NOMO-1 treated with dmso at 0.1 percent for 144 hours (cell line): ENCODE measurements at regions not wholly inside any gene's neighbourhood (a gene's known extent, or its start where the extent isn't known, plus 50 kb on each side); places are given as distances from the start of the nearest gene placed in this dataset.
"Not testable (repeated sequence)": the region's sequence is repeated elsewhere in the genome, so short reads cannot be mapped to it uniquely, and the experiment has no call there.

Source experiments
- DNase-seq: peaks from one replicate; lab custom pipeline; 2025; ENCODE audit not compliant: unreplicated experiment; lab: John Stamatoyannopoulos, UW

DNA sequence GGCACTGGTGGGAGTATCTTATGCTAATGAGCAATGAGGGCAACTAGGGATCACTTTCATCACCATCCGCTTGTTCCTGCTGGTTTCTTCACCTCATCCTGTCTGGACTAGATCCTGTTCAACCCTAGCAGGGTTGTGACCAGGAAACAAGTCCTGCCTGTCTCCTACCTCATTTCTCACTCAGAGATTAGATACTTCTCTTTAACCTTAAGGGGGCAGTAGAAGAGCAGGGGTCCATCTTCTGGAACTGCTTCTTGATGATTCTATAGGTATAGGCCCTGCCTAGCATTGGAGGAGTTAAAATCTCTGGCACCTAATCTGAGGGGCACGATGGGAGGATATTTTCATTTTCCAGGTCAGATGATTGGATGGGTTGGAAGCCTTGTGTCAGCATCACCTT is 415.5 kb downstream of the TGIF2LX start:
- DNase-seq: not testable (repeated sequence)

DNA sequence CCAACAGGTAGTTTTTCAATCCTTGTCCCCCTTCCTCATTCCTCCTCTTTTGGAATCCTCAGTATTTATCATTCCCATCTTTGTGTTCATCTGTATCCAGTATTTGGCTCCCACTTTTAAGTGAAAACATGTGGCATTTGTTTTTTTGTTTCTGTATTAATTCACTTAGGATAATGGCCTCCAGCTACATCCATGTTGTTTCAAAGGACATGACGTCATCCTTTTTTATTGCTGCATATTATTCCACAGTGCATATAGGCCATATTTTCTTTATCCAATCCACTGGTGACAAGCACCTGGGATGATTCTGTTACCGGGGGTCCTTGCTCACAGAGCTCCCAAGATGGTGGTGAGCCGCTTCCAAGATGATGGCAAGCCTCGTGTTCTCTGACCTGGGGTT is 447.9 kb downstream of the TGIF2LX start:
- not testable (repeated sequence) for DNase-seq

DNA sequence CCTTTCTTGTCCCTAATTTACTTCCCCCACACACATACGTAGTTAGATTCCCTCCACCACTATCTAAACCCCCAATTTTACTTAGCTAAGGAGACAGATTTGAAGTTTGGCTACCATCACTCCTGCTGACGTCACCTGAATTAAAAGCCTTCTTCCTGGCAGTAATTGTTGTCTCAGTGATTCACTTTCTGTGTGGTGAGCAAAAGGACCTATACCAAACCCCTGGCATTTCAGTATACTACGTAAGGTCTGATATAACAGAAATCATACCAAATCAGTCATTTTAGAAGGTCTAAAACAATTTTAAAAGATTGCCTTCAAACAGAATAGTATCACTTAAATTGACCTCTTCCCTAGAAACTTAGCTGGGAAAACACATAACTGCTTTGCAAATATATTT is 476.3 kb downstream of the TGIF2LX start:
- DNase-seq: not testable (repeated sequence)

DNA sequence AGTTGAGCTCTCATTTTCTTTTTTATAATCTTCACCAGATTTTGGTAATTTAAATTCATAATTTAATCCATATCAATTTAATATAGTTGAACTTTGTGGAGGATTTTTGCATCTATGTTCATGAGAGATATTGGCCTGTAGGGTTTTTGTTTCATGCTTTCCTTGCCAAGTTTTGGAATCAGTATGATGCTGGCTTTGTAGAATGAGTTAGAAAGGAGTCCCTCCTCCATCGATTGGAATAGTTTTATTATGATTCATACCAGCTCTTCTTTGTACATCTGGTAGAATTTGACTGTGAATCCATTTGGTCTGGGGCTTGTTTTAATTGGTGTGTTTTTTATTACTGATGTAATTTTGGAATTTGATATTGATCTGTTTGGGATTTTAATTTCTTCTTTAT is 480.5 kb downstream of the TGIF2LX start:
- DNase-seq: not testable (repeated sequence)

DNA sequence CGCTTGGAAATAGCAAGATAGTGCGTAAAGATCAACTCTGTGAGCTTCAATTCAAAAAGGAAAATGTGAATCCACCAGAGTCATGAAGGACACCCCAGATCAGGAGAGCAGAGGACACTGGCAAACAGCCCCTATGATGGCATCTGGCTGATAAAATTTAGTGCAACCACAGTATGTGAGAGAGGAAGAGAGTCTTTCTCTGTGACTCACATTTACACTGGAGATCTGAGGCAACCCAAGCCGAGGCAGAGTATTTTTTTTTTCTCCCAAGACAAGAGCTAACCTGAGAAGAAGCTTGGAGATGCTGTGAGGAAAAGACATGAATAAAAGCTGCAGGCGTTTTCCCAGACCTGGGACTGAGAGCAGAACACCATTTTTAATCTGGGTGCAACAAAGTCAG is 482.2 kb downstream of the TGIF2LX start:
- DNase-seq: not testable (repeated sequence)

DNA sequence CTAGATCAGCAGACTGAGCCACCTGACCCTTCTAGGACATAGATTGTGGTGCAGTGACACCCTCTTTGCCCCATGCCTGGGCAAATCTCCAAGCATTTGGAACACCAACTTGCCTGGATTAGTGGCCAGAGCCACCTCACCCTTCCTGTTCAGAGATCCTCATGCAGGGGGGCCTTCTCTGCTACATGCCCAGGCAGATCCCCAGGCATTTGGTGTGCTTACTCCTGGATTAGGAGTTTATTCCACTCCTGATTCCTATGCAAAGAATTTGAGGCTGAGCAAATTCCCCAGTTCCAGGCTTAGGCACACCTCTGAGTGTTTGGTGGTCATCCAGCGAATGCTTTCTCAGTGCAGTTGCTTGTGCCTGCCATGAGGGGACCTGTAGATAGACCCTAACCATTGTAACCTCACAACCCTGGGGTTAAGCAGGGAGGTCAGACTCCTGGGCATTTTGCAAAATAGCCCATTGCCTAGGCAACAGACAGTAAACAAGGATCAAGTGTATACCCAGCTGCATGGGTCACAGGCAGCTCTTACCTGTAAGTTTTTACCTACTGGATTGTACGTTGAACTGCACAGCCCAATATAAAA is 483.2 kb downstream of the TGIF2LX start:
- DNase-seq: not testable (repeated sequence)

DNA sequence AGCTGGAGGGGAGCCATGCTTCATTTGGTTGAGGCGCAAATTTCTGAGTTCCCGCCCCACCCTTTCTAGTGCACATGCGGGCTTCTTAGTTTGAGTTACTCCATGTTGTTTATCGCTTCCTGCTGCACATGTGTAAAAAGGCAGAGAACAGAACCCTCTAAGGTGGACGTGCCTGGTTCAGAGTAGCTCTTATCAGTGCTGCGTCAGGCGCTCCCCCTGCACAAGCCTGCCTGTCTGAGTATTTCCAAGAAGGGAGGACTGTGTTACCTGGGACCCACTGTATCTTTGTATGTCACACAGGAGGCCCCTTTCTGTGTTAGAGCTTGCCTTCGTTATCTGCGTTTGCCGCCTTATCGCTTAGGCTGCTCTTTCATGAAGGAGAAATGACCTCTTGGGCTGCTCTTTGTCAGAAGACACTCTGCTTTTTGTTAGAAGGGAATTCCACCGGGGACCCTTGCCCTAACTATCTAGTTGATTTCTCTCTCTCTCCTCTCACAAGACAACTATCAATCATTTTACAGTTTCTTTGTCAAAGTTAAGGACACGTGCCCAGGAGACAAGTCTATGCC is 532.1 kb downstream of the TGIF2LX start:
- not testable (repeated sequence) for DNase-seq

DNA sequence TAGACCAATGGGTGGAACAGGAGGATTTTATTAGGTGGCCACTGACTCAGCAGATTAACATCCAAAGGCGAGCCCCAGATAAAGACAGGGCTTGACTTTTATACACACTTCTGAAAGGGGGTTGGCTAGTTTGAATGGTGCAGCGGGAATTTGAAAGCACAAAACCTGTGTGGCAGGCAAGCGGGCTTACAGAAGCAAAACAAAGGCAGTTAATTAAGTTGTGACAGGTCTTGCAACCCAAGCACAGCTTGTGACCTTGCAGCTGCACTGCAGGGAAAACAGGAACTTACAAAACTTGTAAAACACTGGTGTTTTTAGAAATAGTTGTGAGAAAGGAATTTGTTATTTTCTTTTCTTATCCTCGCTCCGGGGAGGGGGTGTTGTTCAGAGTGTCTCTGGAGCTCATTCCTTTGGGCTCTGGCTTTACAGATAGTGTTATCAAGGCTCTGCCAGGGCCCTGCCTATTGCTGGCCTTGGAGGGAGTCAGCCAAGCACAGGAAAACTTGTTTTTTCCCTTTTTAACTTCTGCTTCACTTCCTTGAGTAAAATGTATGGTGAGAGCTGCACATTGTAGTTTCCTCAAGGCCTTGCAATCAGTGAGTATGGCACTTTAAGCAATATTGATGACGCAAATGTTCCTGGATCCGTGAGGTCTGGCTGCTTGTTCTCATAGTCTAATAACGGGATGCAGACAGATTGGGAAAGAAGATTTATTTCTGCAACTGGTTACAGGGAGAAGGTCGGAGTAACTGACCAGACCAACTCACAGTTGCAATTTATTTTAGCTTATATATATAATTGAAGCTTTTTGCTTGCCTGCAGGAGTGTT is 536.6 kb downstream of the TGIF2LX start:
- DNase-seq: peak; percentile 32

DNA sequence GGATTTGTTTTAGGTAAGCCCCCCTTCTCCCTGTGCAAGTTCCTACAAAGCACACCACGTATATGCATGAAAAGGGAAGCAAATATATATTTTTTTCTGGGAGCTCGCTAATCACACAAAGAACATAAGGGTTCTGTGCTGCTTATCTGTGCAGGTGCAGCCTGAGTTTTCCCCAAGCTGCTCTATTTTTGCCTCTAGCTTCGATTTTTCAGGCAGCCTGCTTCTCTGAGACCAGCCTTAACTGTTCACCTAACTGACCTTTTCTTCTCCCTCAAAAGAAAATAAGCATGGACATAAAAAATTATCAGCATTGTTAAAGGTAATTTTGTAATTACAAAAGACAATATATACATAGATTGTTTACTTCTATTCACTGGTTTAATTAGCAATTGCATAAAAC is 552.7 kb downstream of the TGIF2LX start:
- DNase-seq: not testable (repeated sequence)

DNA sequence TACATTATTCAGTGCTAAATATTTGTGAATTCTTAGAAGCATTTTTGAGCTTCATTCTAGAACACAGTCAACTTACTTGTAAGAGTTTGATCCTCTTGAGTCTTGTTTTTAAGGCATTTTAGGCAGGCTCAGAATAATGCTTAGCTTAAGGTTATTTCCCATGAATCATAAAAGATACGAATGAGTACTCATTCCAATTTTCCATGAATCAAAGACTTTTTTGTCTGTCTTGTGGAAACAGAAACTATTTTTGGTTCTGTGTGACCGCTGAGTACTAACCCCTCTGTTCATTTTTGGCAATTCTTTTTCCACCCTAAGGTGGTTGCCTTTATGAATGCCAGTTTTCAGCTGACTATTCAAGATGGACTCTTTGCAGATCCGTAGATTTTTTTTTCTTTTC is 563.7 kb downstream of the TGIF2LX start:
- not testable (repeated sequence) for DNase-seq

DNA sequence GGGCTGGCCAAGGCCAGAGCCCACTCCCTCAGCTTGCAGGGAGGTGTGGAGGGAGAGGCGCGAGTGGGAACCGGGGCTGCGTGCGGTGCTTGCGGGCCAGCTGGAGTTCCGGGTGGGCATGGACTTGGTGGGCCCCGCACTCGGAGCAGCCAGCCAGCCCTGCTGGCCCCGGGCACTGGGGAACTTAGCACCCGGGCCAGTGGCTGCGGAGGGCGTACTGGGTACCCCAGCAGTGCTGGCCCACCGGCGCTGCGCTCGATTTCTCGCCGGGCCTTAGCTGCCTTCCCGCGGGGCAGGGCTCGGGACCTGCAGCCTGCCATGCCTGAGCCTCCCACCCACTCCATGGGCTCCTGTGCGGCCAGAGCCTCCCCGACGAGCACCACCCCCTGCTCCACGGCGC is 599.6 kb downstream of the TGIF2LX start:
- DNase-seq: not testable (repeated sequence)

DNA sequence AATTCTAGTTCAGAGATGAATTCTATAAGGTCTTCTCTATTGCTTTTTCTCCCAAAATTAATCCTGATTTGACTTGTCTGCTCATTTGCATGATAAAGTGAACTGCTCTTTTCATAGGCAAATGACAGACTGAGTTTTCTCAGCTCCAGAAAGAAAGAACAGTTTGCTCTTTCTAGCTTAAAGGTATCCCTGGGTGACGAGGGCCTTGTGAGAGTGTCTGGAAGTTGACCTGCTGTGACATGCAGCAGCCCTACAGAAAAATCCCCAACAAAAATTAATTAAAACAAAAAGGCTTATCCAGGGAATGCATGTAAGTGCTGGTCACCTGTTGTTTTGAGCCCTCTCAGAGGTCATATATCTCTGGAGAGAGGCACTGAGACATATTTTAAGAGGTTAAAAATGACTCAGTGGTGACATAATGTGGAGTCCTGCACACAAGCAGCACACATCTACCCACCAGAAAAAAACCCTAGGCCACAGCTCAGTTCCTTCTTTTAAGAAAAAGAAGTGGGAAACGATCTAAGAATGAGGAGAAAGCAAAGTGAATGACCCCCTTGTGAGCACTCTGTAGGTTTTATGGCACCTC is 602.8 kb downstream of the TGIF2LX start:
- DNase-seq: not testable (repeated sequence)
